ENCODE measurements at regions not wholly inside any gene's neighbourhood (a gene's known extent, or its start where the extent isn't known, plus 50 kb on each side); places are given as distances from the start of the nearest gene placed in this dataset.

- Histone ChIP-seq H3K27me3 (ENCODE audit: insufficient read depth, low read length, poor library complexity) (peaks cover 4% of the 10 kb centered on the region), H3K4me3 (ENCODE audit: low read depth in 1 of 2, low read length in 2 of 2) (no peak overlapping the region), H4K20me1 (ENCODE audit: insufficient read depth, low read length) (no peaks in the 10 kb centered on the region; the same call in 1 of the 2 replicates), H2AFZ (ENCODE audit: low read depth, low read length) (no peak overlapping the region), H3K27ac (ENCODE audit: low read length) (no peak overlapping the region), H3K36me3 (ENCODE audit: insufficient read depth, low read length) (no peaks in the 10 kb centered on the region), H3K9me3 (ENCODE audit: insufficient read depth, low read length, severe bottlenecking) (no peaks in the 10 kb centered on the region), H3K4me2 (ENCODE audit: insufficient read depth, low read length) (no peak overlapping the region), H3K4me1 (ENCODE audit: insufficient read depth, low read length) (no peaks in the 10 kb centered on the region), H3K9ac (ENCODE audit: low read depth, low read length) (no peak overlapping the region), H3K79me2 (ENCODE audit: insufficient read depth, low read length) (no peaks in the 10 kb centered on the region)
- ATAC-seq (ENCODE audit: insufficient read depth, low read depth): no peak
- TF ChIP-seq EZH2 (IDR thresholded peaks at IDR 0.05; ENCODE audit: borderline replicate concordance, low read depth, low read length, severe bottlenecking): no peak
- no peak for TF ChIP-seq CTCF (IDR thresholded peaks at IDR 0.05; ENCODE audit: borderline replicate concordance, extremely low read depth, low read length, poor library complexity, severe bottlenecking)
- no peak for DNase-seq
These were observed 145.8 kb downstream of the BARX1 start for GRCh38 chr9:93809204-93809940.

GRCh38 chr9:93808115-93809029 is 146.8 kb downstream of the BARX1 start:
- no peak for TF ChIP-seq CTCF (IDR thresholded peaks at IDR 0.05; ENCODE audit: borderline replicate concordance, extremely low read depth, low read length, poor library complexity, severe bottlenecking)
- no peak for TF ChIP-seq EZH2 (IDR thresholded peaks at IDR 0.05; ENCODE audit: borderline replicate concordance, low read depth, low read length, severe bottlenecking)
- H3K4me1 ChIP-seq (ENCODE audit: insufficient read depth, low read length): no peaks in the 10 kb centered on the region
- no peak overlapping the region for H3K27ac ChIP-seq (ENCODE audit: low read length)
- no peak overlapping the region for H3K9ac ChIP-seq (ENCODE audit: low read depth, low read length)
- H4K20me1 ChIP-seq (ENCODE audit: insufficient read depth, low read length): no peaks in the 10 kb centered on the region; the same call in 1 of the 2 replicates
- no peak for DNase-seq
- no peak overlapping the region for H3K4me3 ChIP-seq (ENCODE audit: low read depth in 1 of 2, low read length in 2 of 2)
- ATAC-seq (ENCODE audit: insufficient read depth, low read depth): no peak
- H3K79me2 ChIP-seq (ENCODE audit: insufficient read depth, low read length): no peaks in the 10 kb centered on the region
- H2AFZ ChIP-seq (ENCODE audit: low read depth, low read length): no peak overlapping the region
- H3K36me3 ChIP-seq (ENCODE audit: insufficient read depth, low read length): no peaks in the 10 kb centered on the region
- H3K4me2 ChIP-seq (ENCODE audit: insufficient read depth, low read length): no peak overlapping the region
- H3K9me3 ChIP-seq (ENCODE audit: insufficient read depth, low read length, severe bottlenecking): no peaks in the 10 kb centered on the region
- H3K27me3 ChIP-seq (ENCODE audit: insufficient read depth, low read length, poor library complexity): no peaks in the 10 kb centered on the region

GRCh38 chr9:93807166-93808074 is 147.7 kb downstream of the BARX1 start:
- Histone ChIP-seq H3K9me3 (ENCODE audit: insufficient read depth, low read length, severe bottlenecking) (no peaks in the 10 kb centered on the region), H3K36me3 (ENCODE audit: insufficient read depth, low read length) (no peaks in the 10 kb centered on the region), H2AFZ (ENCODE audit: low read depth, low read length) (no peak overlapping the region), H3K27me3 (ENCODE audit: insufficient read depth, low read length, poor library complexity) (no peaks in the 10 kb centered on the region), H3K4me3 (ENCODE audit: low read depth in 1 of 2, low read length in 2 of 2) (no peak overlapping the region), H3K4me1 (ENCODE audit: insufficient read depth, low read length) (no peaks in the 10 kb centered on the region), H3K9ac (ENCODE audit: low read depth, low read length) (no peak overlapping the region), H3K4me2 (ENCODE audit: insufficient read depth, low read length) (no peak overlapping the region), H3K27ac (ENCODE audit: low read length) (no peak overlapping the region), H3K79me2 (ENCODE audit: insufficient read depth, low read length) (no peaks in the 10 kb centered on the region), H4K20me1 (ENCODE audit: insufficient read depth, low read length) (no peaks in the 10 kb centered on the region; the same call in 1 of the 2 replicates)
- no peak for DNase-seq
- no peak for ATAC-seq (ENCODE audit: insufficient read depth, low read depth)
- TF ChIP-seq EZH2 (IDR thresholded peaks at IDR 0.05; ENCODE audit: borderline replicate concordance, low read depth, low read length, severe bottlenecking) (no peak), CTCF (IDR thresholded peaks at IDR 0.05; ENCODE audit: borderline replicate concordance, extremely low read depth, low read length, poor library complexity, severe bottlenecking) (no peak)

Data from DND-41 (cell line).